ENCODE measurements at regions not wholly inside any gene's neighbourhood (a gene's known extent, or its start where the extent isn't known, plus 50 kb on each side); places are given as distances from the start of the nearest gene placed in this dataset.

DNA sequence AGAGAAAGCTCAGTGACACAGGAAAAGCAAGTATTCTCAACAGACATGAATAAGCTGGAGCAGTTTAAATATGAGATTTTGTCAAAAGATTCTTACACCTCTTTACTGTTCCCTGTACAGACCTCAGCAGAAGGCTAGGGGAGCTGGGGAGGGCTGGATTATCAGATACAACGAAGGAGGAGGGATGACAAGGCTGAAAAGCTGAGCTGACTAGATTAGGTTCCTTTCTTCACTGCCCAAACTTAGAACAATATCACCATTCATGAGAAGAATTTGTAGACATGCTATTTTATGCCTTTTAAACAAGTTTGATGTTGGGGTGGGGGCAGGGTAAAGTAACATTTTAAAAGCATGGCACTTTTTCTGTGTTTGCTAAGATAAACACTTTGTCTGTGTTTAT, 611.1 kb downstream of the AACS start:
- no peaks in the 10 kb centered on the region for H3K36me3 ChIP-seq (ENCODE audit: insufficient read depth, low read length)
- H3K9me2 ChIP-seq (ENCODE audit: low read depth, low read length), result no peaks in the 10 kb centered on the region
- H3K27ac ChIP-seq (ENCODE audit: low read depth, low read length, poor library complexity, severe bottlenecking), result no peak overlapping the region
- H3K4me2 ChIP-seq (ENCODE audit: low read length), result no peak overlapping the region
- H4K20me1 ChIP-seq (ENCODE audit: insufficient read depth, low read length), result no peaks in the 10 kb centered on the region
- no peaks in the 10 kb centered on the region for H3K79me2 ChIP-seq (ENCODE audit: insufficient read depth, low read length)
- H3K4me1 ChIP-seq (ENCODE audit: insufficient read depth, low read length, severe bottlenecking), result no peaks in the 10 kb centered on the region
- no peak overlapping the region for H3K4me3 ChIP-seq (ENCODE audit: low read depth, low read length, poor library complexity, severe bottlenecking)
- no peaks in the 10 kb centered on the region for H3K27me3 ChIP-seq (ENCODE audit: insufficient read depth, low read length)
- H3K9ac ChIP-seq (ENCODE audit: low read length), result no peak overlapping the region
- H3K9me3 ChIP-seq (ENCODE audit: low read length), result no peaks in the 10 kb centered on the region
- TF ChIP-seq, protein P1, sequence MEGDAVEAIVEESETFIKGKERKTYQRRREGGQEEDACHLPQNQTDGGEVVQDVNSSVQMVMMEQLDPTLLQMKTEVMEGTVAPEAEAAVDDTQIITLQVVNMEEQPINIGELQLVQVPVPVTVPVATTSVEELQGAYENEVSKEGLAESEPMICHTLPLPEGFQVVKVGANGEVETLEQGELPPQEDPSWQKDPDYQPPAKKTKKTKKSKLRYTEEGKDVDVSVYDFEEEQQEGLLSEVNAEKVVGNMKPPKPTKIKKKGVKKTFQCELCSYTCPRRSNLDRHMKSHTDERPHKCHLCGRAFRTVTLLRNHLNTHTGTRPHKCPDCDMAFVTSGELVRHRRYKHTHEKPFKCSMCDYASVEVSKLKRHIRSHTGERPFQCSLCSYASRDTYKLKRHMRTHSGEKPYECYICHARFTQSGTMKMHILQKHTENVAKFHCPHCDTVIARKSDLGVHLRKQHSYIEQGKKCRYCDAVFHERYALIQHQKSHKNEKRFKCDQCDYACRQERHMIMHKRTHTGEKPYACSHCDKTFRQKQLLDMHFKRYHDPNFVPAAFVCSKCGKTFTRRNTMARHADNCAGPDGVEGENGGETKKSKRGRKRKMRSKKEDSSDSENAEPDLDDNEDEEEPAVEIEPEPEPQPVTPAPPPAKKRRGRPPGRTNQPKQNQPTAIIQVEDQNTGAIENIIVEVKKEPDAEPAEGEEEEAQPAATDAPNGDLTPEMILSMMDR (IDR thresholded peaks at IDR 0.05; ENCODE audit: low read length), result no peak
- no peak for TF ChIP-seq EZH2 (IDR thresholded peaks at IDR 0.05; ENCODE audit: borderline replicate concordance, low read length)
- no peaks in the 10 kb centered on the region for H3F3A ChIP-seq (ENCODE audit: insufficient read depth, low read length)
- no peak overlapping the region for H2AFZ ChIP-seq (ENCODE audit: low read length)

DNA sequence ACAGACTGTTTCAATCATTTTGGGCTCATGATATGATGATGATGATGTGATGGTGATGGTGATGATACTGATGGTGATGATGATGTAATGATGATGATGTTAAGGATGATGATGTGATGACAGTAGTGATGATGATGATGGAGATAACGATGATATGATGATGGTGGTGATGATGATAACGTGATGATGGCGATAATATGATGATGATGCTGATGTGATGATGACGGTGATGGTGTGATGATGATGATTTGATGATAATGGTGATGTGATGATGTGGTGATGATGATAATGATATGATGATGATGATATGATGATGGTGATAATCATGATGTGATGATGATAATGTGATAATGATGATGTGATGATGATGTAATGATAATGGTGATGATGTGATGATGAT, 612.6 kb downstream of the AACS start:
- no peaks in the 10 kb centered on the region for H3K4me1 ChIP-seq (ENCODE audit: insufficient read depth, low read length, severe bottlenecking)
- H3K4me2 ChIP-seq (ENCODE audit: low read length), result no peak overlapping the region
- no peak overlapping the region for H2AFZ ChIP-seq (ENCODE audit: low read length)
- no peak overlapping the region for H3K4me3 ChIP-seq (ENCODE audit: low read depth, low read length, poor library complexity, severe bottlenecking)
- no peaks in the 10 kb centered on the region for H3K27me3 ChIP-seq (ENCODE audit: insufficient read depth, low read length)
- TF ChIP-seq, protein P1 (IDR thresholded peaks at IDR 0.05; ENCODE audit: low read length), result no peak
- no peak overlapping the region for H3K9ac ChIP-seq (ENCODE audit: low read length)
- H3F3A ChIP-seq (ENCODE audit: insufficient read depth, low read length), result no peaks in the 10 kb centered on the region
- H3K9me3 ChIP-seq (ENCODE audit: low read length), result no peaks in the 10 kb centered on the region
- H4K20me1 ChIP-seq (ENCODE audit: insufficient read depth, low read length), result no peaks in the 10 kb centered on the region
- no peaks in the 10 kb centered on the region for H3K36me3 ChIP-seq (ENCODE audit: insufficient read depth, low read length)
- H3K9me2 ChIP-seq (ENCODE audit: low read depth, low read length), result no peaks in the 10 kb centered on the region
- no peaks in the 10 kb centered on the region for H3K79me2 ChIP-seq (ENCODE audit: insufficient read depth, low read length)
- no peak overlapping the region for H3K27ac ChIP-seq (ENCODE audit: low read depth, low read length, poor library complexity, severe bottlenecking)

DNA sequence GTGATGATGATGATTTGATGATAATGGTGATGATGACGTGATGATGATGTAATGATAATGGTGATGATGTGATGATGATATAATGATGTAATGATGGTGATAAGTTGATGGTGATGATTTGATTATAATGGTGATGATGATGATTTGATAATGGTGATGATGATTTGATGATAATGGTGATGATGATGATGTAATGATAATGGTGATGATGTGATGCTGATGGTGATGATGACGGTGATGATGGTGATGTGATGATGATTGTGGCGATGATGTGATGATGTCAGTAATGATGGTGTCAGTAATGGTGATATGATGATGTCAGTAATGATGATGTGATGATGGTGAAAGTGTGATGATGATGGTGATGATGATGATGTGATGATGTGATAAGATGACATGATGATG, 613.4 kb downstream of the AACS start:
- H3K79me2 ChIP-seq (ENCODE audit: insufficient read depth, low read length), result no peaks in the 10 kb centered on the region
- H4K20me1 ChIP-seq (ENCODE audit: insufficient read depth, low read length), result no peaks in the 10 kb centered on the region
- H3K9me2 ChIP-seq (ENCODE audit: low read depth, low read length), result no peaks in the 10 kb centered on the region
- TF ChIP-seq, protein P1 (IDR thresholded peaks at IDR 0.05; ENCODE audit: low read length), result no peak
- no peak for TF ChIP-seq EZH2 (IDR thresholded peaks at IDR 0.05; ENCODE audit: borderline replicate concordance, low read length)
- H3K27ac ChIP-seq (ENCODE audit: low read depth, low read length, poor library complexity, severe bottlenecking), result no peak overlapping the region
- no peaks in the 10 kb centered on the region for H3K4me1 ChIP-seq (ENCODE audit: insufficient read depth, low read length, severe bottlenecking)
- H3K9me3 ChIP-seq (ENCODE audit: low read length), result no peaks in the 10 kb centered on the region
- H3K36me3 ChIP-seq (ENCODE audit: insufficient read depth, low read length), result no peaks in the 10 kb centered on the region
- H2AFZ ChIP-seq (ENCODE audit: low read length), result no peak overlapping the region
- H3K27me3 ChIP-seq (ENCODE audit: insufficient read depth, low read length), result no peaks in the 10 kb centered on the region
- H3F3A ChIP-seq (ENCODE audit: insufficient read depth, low read length), result no peaks in the 10 kb centered on the region
- H3K9ac ChIP-seq (ENCODE audit: low read length), result no peak overlapping the region
- no peak overlapping the region for H3K4me2 ChIP-seq (ENCODE audit: low read length)
- H3K4me3 ChIP-seq (ENCODE audit: low read depth, low read length, poor library complexity, severe bottlenecking), result no peak overlapping the region
